NCI-H2029 treated with DMSO at 0.1 percent for 48 hours (cell line): ENCODE measurements at regions not wholly inside any gene's neighbourhood (a gene's known extent, or its start where the extent isn't known, plus 50 kb on each side); places are given as distances from the start of the nearest gene placed in this dataset.

ENCODE experiments used
- DNase-seq: peaks from one replicate; lab custom pipeline; 2025; lab: John Stamatoyannopoulos, UW

DNA sequence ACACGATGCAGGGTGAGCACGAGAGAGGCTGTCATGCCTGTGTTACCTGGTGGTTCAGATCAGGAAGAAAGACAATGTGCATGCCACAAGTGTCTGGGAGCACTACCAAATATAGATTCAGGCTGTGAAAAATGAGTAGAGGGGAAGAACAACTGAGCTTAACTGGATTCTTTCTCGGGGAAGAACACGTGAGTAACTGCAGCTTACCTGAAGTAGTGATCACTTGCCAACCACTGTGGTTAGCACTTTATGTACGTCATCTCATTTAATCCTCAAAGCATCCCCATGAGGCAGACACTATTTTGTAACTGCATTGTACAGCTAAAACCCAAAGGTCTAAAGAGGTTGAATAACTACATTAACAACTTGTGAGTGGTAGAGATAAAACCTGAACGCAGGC is 746.2 kb downstream of the TUSC7 start:
- DNase-seq, result no peak

DNA sequence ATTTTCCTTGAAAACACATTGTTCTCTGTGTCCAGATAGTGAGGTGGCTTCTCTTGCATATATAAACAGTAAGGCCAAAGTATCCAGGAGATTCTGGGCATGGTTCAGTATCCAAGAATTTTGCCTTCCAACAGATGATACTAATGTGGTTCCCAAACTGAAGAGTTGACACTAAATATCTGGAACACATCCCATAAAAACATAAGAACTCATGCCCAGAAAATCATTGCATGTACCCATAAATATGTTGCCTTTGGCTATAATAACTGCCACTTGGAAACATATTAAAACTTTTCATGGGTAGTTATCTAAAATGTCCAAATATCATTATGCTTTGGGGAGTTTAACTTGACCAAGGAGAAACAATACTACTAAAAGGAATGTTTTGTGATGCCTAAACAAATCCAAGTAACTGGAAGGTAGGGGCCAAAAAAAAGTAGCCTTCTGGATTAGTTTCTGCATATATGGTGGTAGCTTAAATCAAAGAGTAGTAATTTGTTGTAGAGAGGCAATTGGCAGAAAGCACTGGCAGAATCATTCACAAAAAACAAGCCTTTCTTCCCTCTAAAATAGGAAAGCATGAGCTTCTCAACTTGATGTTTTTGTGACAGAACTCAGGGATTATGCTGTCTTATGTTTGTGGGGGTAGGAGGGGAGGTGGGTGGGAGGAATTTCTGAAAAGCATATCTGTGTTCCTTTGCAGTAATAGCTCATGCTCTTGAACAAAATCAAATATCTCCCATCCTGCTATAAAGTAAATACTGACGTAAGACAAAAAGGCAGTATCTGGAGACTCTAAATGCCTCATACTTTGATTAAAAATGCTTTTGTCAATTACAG is 753.9 kb downstream of the TUSC7 start:
- no peak for DNase-seq

DNA sequence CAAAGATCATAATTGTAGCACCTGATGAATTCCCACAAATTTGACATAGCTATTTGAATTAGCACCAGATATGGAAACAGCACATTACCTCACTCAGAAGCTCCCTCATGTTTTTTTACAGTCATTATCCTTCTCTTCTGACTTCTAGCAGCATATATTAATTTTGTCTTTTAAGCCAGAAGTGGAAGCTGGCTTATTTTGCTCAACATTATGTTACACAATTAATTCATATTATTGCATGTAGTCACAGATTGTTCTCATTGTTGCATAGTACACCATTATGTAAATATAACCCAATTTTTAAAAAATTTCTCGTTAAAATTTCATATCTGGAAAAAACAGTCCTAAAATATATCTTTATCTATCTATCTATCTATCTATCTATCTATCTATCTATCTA is 762.3 kb downstream of the TUSC7 start:
- DNase-seq, result no peak

DNA sequence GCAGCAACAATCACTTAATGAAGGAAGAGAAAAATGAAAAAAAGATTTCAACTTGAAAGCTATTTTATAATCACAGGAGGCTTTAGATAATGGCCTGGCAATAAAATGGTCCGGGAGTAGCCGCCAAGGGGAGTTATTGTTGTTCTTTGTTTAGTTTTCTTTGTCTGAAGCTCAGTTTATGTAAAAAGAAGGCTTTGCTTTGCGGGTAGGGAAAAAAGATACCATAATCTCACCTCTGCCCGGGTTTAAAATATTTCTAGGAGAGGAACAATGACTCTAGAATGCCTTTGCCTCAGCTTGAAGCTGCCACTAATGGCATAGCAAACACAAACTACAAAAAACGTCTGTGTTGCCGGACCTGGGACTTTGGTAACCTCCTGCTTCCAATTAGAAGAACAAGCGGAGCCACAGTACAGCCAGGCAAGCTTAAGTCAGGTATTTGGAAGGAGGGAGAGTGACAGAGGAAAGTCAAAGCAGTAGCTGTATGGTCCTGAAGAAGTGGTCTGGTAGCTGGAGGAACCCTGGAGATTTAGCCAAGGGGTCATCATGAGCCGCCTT is 764.5 kb downstream of the TUSC7 start:
- no peak for DNase-seq

DNA sequence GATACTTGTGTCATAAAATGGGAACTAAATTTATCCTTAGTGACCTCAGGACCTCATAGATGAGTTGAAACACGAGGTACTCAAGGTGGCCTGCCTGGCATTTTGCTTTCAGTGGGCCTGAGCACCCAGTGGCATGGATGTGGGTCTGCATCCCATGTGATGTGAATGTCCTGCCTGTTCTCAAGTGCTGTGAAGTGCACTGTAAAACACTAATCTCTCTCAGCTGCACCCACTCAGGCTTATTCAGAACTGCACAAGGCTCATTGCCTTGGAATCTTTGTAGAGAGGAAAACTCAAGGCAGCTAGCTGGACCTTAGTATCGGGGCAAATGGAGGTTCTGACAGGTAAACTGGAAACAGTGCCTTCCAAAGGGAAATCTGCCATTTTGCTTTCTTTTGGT is 767.0 kb downstream of the TUSC7 start:
- no peak for DNase-seq

DNA sequence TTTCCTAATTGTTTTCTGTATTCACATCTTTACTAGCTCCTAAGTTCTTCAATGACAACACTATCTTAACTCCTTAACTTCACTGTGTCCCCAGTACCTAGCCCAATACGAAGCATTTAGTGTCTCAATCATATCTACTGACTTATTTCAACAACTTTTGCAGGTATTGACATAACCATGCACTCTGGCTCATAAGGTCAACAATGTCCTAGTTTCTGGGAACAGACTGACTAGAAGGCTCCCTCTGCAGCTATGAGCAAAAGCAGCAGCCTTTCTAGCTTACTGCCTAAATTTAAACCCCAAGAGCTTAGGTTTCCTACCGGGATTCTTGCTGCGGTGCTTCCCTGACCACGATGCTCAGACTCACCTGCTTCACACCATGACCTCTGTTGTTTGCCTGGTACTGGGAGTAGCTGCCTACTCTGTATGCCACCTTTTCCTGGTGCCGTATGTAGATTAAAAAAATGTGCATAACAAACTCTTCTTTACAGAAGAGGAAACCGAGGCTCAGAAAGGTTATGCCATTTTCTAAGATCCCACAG is 767.7 kb downstream of the TUSC7 start:
- DNase-seq, result no peak

DNA sequence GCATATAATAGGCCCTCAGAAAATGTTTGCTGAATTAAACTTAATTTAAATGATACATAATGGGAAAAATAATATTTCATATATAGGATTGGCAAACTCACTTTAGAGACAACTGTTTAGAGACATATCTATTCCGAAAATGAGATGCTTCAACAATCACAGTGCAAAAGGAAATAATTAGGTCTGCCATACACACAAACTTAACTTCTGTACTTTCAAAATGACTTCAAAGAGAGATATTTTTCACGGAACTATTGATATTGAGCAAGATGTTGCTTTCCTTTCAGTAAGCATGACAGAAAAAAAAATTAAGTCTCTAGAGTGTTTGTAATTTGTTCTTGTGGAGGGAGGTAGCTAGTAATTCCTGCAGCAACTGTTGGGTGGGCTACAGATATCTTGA is 769.5 kb downstream of the TUSC7 start:
- no peak for DNase-seq

DNA sequence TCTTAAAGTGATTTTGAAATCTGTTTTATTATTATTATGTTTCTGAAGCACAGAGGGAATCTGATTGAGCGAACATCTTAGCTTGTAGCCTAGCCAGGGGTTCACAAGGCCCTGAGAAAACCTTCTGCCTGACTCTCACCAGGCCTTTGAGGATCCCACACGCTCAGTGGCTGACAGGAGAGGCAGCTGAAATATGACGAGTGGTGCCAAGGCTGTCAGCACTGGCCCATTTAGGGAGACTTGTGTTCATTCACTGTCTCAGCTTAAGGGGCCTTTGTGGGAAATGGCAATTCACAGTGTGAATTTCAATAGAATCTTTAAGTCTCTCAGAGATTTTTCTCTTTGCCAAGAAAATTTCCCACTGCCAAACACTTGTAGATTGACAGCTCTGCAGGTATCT is 770.9 kb downstream of the TUSC7 start:
- no peak for DNase-seq

DNA sequence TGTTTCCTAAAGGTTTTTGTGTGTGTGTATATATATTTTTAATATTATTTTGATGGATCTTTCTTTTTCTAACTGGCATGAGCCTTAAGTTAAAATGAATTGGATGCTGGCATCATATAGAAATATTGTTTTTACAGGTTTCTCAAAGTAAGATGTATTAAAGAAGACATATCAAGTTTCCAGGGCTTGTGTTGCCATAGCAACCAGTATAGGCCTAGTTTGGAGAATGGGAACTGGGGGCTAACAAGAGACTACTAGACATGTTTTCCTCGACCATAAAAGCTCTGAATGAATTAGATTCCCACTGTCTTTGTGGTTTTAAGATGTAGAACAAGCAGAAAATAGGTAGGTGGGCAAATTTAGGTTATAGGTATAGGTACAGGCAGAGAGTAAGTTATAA is 771.4 kb downstream of the TUSC7 start:
- DNase-seq, result no peak

DNA sequence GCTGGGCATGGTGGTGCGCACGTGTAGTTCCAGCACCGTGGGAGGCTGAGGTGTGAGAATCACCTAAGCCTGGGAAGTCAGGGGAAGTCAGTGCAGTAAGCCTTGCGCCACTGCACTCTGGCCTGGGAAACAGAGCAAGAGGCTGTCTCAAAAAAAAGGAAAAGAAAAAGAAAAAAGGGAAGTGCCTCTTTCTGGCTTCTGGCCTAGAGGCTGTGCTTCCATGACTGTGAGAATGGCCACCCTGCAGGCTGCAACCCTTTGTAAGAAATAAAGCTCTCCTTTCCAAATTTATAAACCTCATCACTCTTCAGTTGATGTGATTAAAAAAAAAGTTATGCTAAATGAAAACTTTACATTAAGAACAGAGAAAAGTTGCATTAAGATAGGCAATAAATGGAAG is 774.3 kb downstream of the TUSC7 start:
- DNase-seq, result no peak

DNA sequence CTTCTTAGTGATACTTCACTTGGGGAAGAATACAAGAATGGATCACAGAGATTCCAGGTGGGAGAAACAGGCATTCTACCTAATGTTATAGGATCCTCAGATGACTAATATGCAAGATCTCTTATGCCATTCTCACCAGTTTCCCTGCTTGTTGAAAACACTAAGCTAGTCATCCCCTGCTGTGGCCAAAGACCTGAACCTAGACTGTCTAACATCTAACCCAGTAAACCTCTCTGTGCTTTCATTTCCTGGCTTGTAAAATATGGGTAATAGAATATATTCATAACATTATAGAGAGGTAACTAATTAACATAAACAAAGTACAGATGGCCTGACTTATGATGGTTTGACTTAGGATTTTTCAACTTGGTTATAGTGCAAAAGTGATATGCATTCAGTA is 776.3 kb downstream of the TUSC7 start:
- no peak for DNase-seq

DNA sequence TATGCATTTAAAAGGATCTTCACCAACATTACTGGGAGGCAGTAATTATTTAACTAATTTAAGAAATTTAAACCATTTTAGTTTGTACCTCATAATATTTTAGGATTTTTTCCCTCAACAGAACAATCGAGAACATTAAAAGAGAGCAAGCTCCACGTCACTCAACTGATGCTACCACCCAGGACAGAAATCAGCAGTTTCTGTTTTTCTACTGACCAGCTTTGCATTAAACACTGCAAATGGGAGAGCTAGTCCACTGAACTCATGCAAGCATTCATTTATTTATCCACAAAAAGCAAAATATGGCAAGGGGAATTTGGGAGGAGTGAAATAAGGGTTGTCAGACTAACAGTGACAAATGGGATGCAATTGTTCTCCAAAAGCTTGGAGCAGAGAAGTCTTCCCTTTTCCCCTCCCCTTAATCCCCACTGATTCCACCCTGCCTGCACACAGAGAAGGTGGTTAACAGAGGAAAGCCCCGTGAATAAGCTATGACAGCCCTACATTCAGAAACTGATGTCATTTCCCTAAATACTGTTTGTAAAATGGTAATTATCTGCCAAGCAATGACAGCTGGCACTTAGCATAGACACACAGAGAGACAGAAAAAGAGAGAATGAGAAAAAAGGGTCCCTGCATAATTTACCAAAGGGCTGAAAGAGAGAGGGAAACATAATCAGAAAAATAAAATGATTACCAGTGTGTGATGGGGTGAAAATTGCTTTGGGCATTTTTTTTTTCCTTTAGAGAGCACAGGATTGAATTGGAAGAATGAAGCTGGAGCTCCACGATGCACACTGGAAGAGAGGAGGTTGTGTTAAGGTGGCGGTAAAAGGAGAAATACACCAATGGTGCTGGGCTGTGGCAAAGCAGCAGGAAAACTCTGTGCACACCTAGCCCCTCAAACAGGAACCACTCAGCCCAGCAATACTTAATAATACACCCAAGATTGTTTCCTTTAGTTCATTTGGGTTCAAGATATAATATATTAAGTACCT is 777.4 kb downstream of the TUSC7 start:
- DNase-seq, result no peak

DNA sequence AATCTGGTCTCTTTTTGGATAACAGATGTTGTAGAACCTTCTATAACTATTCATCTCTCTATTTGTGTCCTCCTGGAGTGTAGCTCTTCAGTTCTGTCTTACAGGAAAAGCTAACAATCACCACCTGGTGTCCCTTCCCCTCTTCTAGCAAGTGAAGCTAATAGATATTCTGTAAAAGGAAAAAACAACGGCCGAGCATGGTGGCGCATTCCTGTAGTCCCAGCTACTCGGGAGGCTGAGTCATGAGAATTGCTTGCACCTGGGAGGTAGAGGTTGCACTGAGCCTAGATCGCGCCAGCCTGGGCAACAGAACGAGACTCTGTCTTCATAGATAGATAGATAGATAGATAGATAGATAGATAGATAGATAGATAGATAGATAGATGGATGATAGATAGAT is 779.4 kb downstream of the TUSC7 start:
- DNase-seq, result no peak

DNA sequence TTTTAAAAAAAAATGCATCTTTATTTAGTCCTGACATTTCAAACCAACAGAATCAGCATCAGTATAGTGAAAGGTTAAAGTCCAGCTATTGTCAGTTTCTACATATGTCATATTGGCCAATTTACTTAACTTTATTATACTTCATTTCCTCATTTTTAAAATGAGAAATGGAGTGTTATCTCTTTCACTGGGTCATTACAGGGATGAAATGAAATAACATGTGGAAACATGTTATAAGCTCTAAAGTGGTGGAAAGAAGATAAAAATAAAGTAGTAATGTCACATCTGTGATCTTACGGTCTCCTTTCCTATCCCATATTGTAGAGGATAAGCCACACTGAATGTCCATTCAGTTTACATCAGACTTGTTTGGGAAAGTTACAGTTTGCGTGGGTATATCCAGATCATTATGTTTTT is 780.1 kb downstream of the TUSC7 start:
- DNase-seq, result no peak

DNA sequence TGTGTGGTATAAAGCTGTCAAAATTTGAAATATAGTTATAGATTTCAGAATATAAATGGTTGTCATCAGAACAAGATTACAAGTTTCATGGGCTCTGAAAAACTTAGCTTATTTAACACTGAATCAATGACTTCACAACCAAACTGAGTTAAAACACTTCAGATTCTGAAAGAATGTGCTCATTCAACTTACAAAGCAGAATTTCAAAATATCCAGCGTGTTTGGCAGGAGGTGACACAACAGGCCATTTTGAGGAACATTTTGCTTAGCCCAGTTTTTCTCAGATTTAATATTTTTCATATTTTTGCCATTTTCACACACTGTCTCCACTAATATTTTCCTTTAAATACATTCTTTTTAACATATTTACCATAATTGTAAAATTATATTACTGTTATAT is 781.1 kb downstream of the TUSC7 start:
- DNase-seq, result no peak

DNA sequence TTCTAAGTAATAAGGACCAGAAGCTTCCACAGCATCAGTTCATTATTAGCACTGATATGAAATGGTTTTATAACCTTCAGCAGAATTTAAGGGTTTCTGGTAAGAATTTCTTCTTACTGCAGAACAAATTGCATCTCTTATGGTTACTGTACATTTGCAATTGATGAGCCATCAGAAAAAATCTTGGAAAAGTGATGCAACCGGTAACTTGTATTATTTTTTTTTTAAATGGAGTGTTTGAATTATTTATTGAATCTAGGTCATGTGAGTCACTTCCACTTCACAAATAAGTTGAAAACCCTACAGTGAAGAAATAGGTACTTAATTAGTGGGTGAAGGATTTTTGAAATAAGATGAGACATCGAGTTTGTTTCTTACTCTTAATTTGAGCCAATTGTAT is 786.0 kb downstream of the TUSC7 start:
- no peak for DNase-seq

DNA sequence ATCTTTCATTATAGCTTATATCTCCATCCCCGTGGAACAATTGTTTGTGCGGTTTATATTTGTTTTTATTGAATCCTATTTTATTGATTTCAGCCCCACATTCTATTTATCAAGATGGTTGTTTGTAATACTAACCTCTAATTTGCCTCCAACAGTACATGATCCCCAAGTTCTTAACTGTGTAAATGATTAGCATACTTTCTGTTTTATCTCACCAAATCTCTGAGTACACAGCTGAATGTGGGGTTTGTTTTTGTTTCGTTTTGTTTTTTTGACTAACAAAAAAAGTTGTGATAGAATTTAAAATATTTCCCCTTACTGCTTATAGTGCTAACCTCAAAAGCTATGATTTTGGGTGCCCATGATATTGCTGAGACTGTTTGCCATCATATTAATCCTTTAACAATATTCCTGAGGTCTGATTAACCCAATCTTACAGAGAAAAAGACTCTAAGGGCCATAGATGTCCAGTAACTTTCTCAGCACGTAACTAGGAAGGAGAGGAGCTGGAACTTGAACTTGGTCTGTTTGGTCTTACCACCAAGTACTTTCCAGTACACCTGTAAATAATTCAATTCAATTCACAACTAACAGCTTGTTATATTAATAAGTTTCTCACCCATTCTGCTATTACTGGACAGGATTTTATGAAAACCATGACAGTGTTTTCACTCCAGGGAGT is 789.8 kb downstream of the TUSC7 start:
- no peak for DNase-seq

DNA sequence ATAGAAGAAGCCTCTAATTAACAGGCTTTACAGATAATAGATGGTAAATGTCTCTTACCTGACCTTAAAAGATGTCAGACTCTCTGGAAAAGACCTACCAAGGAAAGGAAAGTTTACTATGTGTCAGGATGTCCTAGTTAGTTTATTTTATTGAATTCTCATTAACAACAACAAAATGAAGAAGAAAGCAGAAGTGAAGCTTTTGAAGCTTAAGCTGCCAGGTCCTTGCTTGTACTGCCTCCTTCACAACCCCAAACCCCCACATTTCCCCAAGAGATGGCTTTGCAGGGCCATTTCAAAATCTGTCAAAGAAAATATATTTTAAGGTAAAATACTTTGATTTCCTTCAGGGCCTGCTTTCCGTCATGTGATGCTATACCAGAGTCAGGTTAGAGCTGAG is 798.4 kb downstream of the TUSC7 start:
- no peak for DNase-seq

DNA sequence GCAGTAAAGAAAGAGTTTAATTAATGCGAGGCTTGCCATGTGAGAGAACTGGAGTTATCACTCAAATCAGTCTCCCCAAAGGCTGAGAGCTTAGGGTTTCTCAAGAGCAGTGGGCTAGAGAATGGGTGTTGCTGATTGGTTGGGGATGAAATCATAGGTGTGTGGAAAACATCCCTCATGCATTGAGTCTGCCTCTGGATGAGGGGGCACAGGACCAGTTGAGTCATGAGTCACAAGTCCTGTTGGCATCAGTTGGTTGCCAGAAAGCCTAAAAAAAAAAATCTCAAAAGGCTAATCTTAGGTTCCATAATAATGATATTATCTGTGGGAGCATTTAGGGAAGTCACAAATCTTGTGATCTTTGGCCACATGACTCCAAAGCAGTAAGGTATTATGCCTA is 800.3 kb downstream of the TUSC7 start:
- DNase-seq, result no peak

DNA sequence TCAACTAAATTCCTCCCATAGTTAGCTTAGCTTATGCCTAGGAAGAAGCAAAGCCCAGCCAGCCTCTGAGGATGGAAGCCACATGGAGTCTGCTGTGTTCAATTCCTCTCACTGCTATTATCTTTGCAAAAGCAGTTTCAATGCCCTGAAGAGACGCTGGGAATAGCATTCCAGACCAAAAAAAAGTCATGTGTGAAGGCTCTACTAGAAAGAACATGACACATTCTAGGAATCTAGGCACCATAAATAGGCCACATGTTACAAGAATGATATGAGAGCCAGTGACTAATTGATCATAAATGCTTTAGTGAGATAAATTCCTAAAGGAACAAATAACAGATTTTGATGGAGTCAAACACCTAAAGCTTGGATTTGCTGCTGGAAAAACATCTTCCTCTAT is 800.8 kb downstream of the TUSC7 start:
- DNase-seq, result no peak

DNA sequence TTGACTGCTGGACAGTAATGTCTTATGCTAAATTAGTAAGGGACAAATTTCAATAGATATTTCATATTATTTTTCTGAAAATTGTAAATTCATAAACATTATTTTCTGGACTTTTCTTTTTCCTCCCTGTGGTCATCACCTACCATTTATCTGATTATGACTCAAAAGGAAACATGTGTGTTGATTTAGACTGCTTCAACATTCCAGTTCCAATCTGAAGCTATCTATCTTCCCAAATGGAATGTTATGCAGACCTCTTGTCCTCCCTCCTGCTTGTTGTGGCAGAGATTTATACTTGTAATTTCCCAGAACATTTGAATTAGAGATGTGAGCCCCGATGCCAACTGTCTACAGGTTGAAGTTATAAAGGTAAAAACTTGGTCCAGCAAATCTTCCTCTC is 803.4 kb downstream of the TUSC7 start:
- no peak for DNase-seq

DNA sequence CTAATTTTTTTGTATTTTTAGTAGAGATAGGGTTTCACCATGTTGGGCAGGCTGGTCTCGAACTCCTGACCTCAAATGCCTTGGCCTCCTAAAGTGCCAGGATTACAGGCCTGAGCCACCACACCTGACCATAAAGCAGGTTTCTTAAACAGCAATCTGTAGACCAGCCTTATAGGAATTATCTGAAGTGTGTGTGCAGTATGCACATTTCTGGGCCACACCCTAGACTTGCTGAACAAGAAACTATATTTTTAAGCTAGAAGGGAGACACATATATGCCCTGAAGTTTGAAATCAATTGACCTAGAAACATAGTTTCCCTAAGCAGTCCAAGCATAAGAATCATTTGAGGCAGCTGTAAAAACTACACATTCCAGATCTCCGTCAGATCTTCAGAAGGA is 805.7 kb downstream of the TUSC7 start:
- no peak for DNase-seq
